K562 (cell line): ENCODE measurements at regions not wholly inside any gene's neighbourhood (a gene's known extent, or its start where the extent isn't known, plus 50 kb on each side); places are given as distances from the start of the nearest gene placed in this dataset.

Source experiments
- ATAC-seq: fragments of 200-7000 bp; cut with Tn5 transposase; 3 replicates; pipeline ENCODE4 v1.9.1; 2020; ENCODE audit warnings: moderate library complexity
- BruUV-seq: library from RNA; stranded (reverse); fragments of 400-500 nt; replicated peaks from 2 replicates; lab custom pipeline; 2021; lab: Mats Ljungman, UMichigan
- CTCF ChIA-PET: fragments of 300-600 bp; formaldehyde crosslinking; extraction: SDS; loops from one replicate; lab custom pipeline; 2021; ENCODE audit warnings: low intra/inter-chr PET ratio; lab: Yijun Ruan, JAX
- POLR2A ChIA-PET: fragments of 300-600, 350-650 bp; sonication (Branson Sonifier 250); formaldehyde crosslinking; extraction: SDS; loops from one replicate; lab custom pipeline; 2021; ENCODE audit warnings: antibody characterized with exemption, inconsistent platforms; lab: Yijun Ruan, JAX
- DNase-seq, 4 experiments: peaks; one replicate each; pipeline versions ENCODE4 v3.0.0 to v3.0.0-alpha.2; 2011 to 2018; ENCODE audit warnings: low spot score in 3 of 4, mixed read lengths in 3 of 4; ENCODE audit errors: extremely low read depth in 1 of 4
- FAIRE-seq: peaks from 2 replicates; lab custom pipeline; 2011; peaks lifted over from hg19 to GRCh38; lab: Jason Lieb, UNC
- H2AFZ ChIP-seq: 2 replicates; pipeline ENCODE4 v1.6.0; 2011; ENCODE audit warnings: low read depth, low read length, control low read depth, inconsistent platforms
- H3K27ac ChIP-seq: fragments of 200-600 bp; 3 replicates; pipeline ENCODE4 v1.8.0; 2011; ENCODE audit warnings: low read depth, mild to moderate bottlenecking, control low read depth, inconsistent platforms, low read length, moderate library complexity, mixed read lengths; ENCODE audit errors: extremely low read depth
- H3K27me3 ChIP-seq, 2 experiments: fragments of 300-600 bp in 1 of 2; 2 replicates in 1 of 2; 3 replicates in 1 of 2; pipeline versions ENCODE4 v1.6.0 to v1.8.0; 2011; ENCODE audit warnings: inconsistent platforms in 2 of 2, low read length in 2 of 2, mild to moderate bottlenecking in 1 of 2, mixed read lengths in 1 of 2, moderate library complexity in 1 of 2; ENCODE audit not compliant: control insufficient read depth in 2 of 2, insufficient read depth in 2 of 2
- H3K36me3 ChIP-seq: fragments of 300-600 bp; 3 replicates; pipeline ENCODE4 v1.8.0; 2011; ENCODE audit warnings: mild to moderate bottlenecking, low read length, inconsistent platforms; ENCODE audit not compliant: control insufficient read depth, insufficient read depth
- H3K4me1 ChIP-seq, 2 experiments: fragments of 200-600 bp in 1 of 2; replicated peaks in 1 of 2; 2 replicates in 1 of 2; 3 replicates in 1 of 2; pipeline versions ENCODE4 v1.5.1 to v1.8.0; 2011; ENCODE audit warnings: inconsistent platforms in 2 of 2, low read length in 2 of 2, mild to moderate bottlenecking in 1 of 2, mixed read lengths in 1 of 2, moderate library complexity in 1 of 2; ENCODE audit not compliant: control insufficient read depth in 2 of 2, insufficient read depth in 2 of 2
- H3K4me2 ChIP-seq: 2 replicates; pipeline ENCODE4 v1.6.1; 2011; ENCODE audit warnings: low read length, control low read depth, inconsistent platforms, mixed read lengths; ENCODE audit not compliant: insufficient read depth
- H3K4me3 ChIP-seq: fragments of 200-600 bp; sonication (generic), shearing (Covaris generic); 2 replicates; pipeline ENCODE4 v1.5.1; 2016; ENCODE audit warnings: control low read depth, inconsistent platforms
- H3K79me2 ChIP-seq: fragments of 200-600 bp; 3 replicates; pipeline ENCODE4 v1.8.0; 2011; ENCODE audit warnings: low read length, inconsistent platforms; ENCODE audit not compliant: control insufficient read depth, insufficient read depth
- H3K9ac ChIP-seq, 2 experiments: 2 replicates each; pipeline versions ENCODE4 v1.6.0 to v1.6.1; 2011; ENCODE audit warnings: low read depth in 2 of 2, low read length in 2 of 2, control low read depth in 1 of 2, inconsistent platforms in 1 of 2, mild to moderate bottlenecking in 1 of 2, mixed read lengths in 1 of 2; ENCODE audit not compliant: insufficient read depth in 1 of 2
- H3K9me1 ChIP-seq: one replicate; pipeline ENCODE4 v1.6.0; 2011; ENCODE audit warnings: inconsistent platforms, mild to moderate bottlenecking, low read length, moderate library complexity; ENCODE audit not compliant: control insufficient read depth, insufficient read depth
- H3K9me3 ChIP-seq: replicated peaks from 2 replicates; pipeline ENCODE4 v1.5.1; 2011; ENCODE audit warnings: low read depth, low read length, inconsistent platforms; ENCODE audit not compliant: control insufficient read depth, insufficient read depth
- H4K20me1 ChIP-seq: replicated peaks from 2 replicates; pipeline ENCODE4 v1.6.1; 2011; ENCODE audit warnings: low read length, inconsistent platforms, mixed read lengths; ENCODE audit not compliant: control insufficient read depth, insufficient read depth
- CAMTA2 ChIP-seq: fragments of 250-450 bp; sonication (Bioruptor Pico); conservative IDR thresholded peaks from 2 replicates; pipeline ENCODE4 v1.5.1; 2022
- CGGBP1 ChIP-seq: fragments of 250-450 bp; sonication (Bioruptor Pico); IDR thresholded peaks from 2 replicates; pipeline ENCODE4 v1.9.0; 2021; ENCODE audit warnings: mild to moderate bottlenecking
- CREB5 ChIP-seq: fragments of 250-450 bp; sonication (Bioruptor Pico); IDR thresholded peaks from 2 replicates; pipeline ENCODE4 v1.5.0; 2020; ENCODE audit warnings: mild to moderate bottlenecking
- KDM1A ChIP-seq, 2 experiments: fragments of 450-650 bp; IDR thresholded peaks; 2 replicates each; pipeline ENCODE4 v1.6.1; 2016; ENCODE audit warnings: mild to moderate bottlenecking in 2 of 2
- NFIC ChIP-seq: fragments of 450-650 bp; IDR thresholded peaks from 2 replicates; pipeline ENCODE4 v1.6.1; 2017; ENCODE audit warnings: mild to moderate bottlenecking, inconsistent platforms
- TFAM ChIP-seq: fragments of 250-450 bp; sonication (Bioruptor Pico); conservative IDR thresholded peaks from 2 replicates; pipeline ENCODE4 v1.5.0; 2021; ENCODE audit warnings: mild to moderate bottlenecking, moderate library complexity
- TSC22D4 ChIP-seq: fragments of 450-650 bp; IDR thresholded peaks from 2 replicates; pipeline ENCODE4 v1.6.1; 2016; ENCODE audit warnings: missing genetic modification characterization, missing biosample characterization, control low read depth
- ZBTB34 ChIP-seq: fragments of 250-450 bp; sonication (Bioruptor Pico); IDR thresholded peaks from 2 replicates; pipeline ENCODE4 v1.8.0; 2021; ENCODE audit warnings: mild to moderate bottlenecking, moderate library complexity
- ZEB2 ChIP-seq: fragments of 450-650 bp; IDR thresholded peaks from 2 replicates; pipeline ENCODE4 v1.6.1; 2016
- ZNF12 ChIP-seq: sonication (generic); formaldehyde crosslinking; IDR thresholded peaks from 2 replicates; pipeline ENCODE4 v1.4.0; 2020; ENCODE audit warnings: mild to moderate bottlenecking, missing genetic modification reagents
- ZNF174 ChIP-seq: fragments of 250-450 bp; sonication (Bioruptor Pico); IDR thresholded peaks from 2 replicates; pipeline ENCODE4 v1.4.0; 2020; ENCODE audit warnings: mild to moderate bottlenecking
- WGBS: fragments of 100-300 bp; shearing (Covaris generic); methylation state at CpG from one replicate; pipeline ENCODE4 v1.1.6; 2016; ENCODE audit warnings: low coverage, mixed read lengths; ENCODE audit not compliant: insufficient coverage; ENCODE audit errors: missing lambda C conversion rate; 5-methylcytosine and 5-hydroxymethylcytosine counted together
- in situ Hi-C: fragments of 300-500 bp; cut with MboI; formaldehyde crosslinking; loops from 4 replicates; pipeline ENCODE4 v1.15.0; 2018; ENCODE audit warnings: inconsistent platforms, mixed read lengths
- intact Hi-C: fragments of 100-400 bp; cut with micrococcal nuclease; formaldehyde crosslinking; loops from 2 replicates; pipeline ENCODE4 v1.14.2; 2022

GRCh38 chr4:159979351-159979750, 876.5 kb downstream of the RAPGEF2 start (continued):
- no peak for TF ChIP-seq CREB5

- Histone ChIP-seq H3K9me3 (no peaks in the 10 kb centered on the region), H3K79me2 (no peaks in the 10 kb centered on the region), H3K27ac (no peak overlapping the region), H3K36me3 (no peaks in the 10 kb centered on the region), H2AFZ (no peak overlapping the region), H3K9ac (no peak overlapping the region), H3K4me1 (no peaks in the 10 kb centered on the region), H3K4me3 (no peak overlapping the region), H3K9me1 (no peaks in the 10 kb centered on the region), H3K4me2 (no peak overlapping the region), H4K20me1 (no peaks in the 10 kb centered on the region), H3K27me3 (no peaks in the 10 kb centered on the region)
- intact Hi-C loops (no loop called here), in situ Hi-C loops (no loop called here)
- DNase-seq (no peak), FAIRE-seq (no peak), ATAC-seq (no peak)
- ChIA-PET POLR2A (no interaction called here), CTCF (no interaction called here)
- BruUV-seq, result no TSS peak
- no CpG with 5 or more reads among the region's 1 CpG for WGBS
- no peak for TF ChIP-seq ZEB2
- TF ChIP-seq CGGBP1 (CRISPR knock-in tag), result no peak
- TF ChIP-seq TSC22D4 (tag), result no peak
- TF ChIP-seq TFAM (CRISPR knock-in tag), result no peak
- no peak for TF ChIP-seq KDM1A (IDR thresholded peaks at IDR 0.05)
- TF ChIP-seq CAMTA2 (CRISPR knock-in tag), result no peak
- no peak for TF ChIP-seq ZNF174
- TF ChIP-seq NFIC, result no peak
- TF ChIP-seq ZNF12 (CRISPR knock-in tag), result no peak
- no peak for TF ChIP-seq ZBTB34 (CRISPR knock-in tag)
Observed at GRCh38 chr4:159979953-159980352, 877.1 kb downstream of the RAPGEF2 start.
